Natural killer cell (primary cell): ENCODE measurements at regions not wholly inside any gene's neighbourhood (a gene's known extent, or its start where the extent isn't known, plus 50 kb on each side); places are given as distances from the start of the nearest gene placed in this dataset.
A peak's percentile ranks its signal among the peaks of the same experiment; 100 is the strongest.

ENCODE experiments used
- ATAC-seq, 3 donors: fragments of 150-1000 bp in 2 of 3; fragments of 200-7000 bp in 1 of 3; cut with Tn5 transposase; 1 replicate in 1 of 3; 2 replicates in 2 of 3; pipeline ENCODE4 v1.10.0; 2021; ENCODE audit warnings: mild to moderate bottlenecking in 2 of 3, moderate library complexity in 2 of 3
- DNase-seq, 2 donors: peaks; one replicate each; pipeline versions ENCODE4 v3.0.0 to v3.0.0-alpha.2; 2013 to 2021; ENCODE audit warnings: mixed read lengths in 1 of 2
- H3K27ac ChIP-seq: one replicate; pipeline ENCODE4 v1.5.1; 2013; ENCODE audit warnings: mild to moderate bottlenecking, low read length
- H3K27me3 ChIP-seq: one replicate; pipeline ENCODE4 v1.6.1; 2013; ENCODE audit warnings: low read length; ENCODE audit not compliant: control insufficient read depth, insufficient read depth
- H3K36me3 ChIP-seq: one replicate; pipeline ENCODE4 v1.6.1; 2013; ENCODE audit warnings: low read length; ENCODE audit not compliant: control insufficient read depth, insufficient read depth
- H3K4me1 ChIP-seq: one replicate; pipeline ENCODE4 v1.6.1; 2013; ENCODE audit warnings: low read length; ENCODE audit not compliant: control insufficient read depth, insufficient read depth
- H3K4me3 ChIP-seq: one replicate; pipeline ENCODE4 v1.5.1; 2013; ENCODE audit warnings: low read length
- H3K9me3 ChIP-seq: one replicate; pipeline ENCODE4 v1.6.1; 2013; ENCODE audit warnings: low read length; ENCODE audit not compliant: control insufficient read depth, insufficient read depth
- H3K27ac Mint-ChIP-seq, 2 donors: one replicate each; pipeline ENCODE4 v1.8.0; 2022; ENCODE audit warnings: mild to moderate bottlenecking in 2 of 2, mixed read lengths in 2 of 2, moderate library complexity in 1 of 2
- H3K27me3 Mint-ChIP-seq, 2 donors: one replicate each; pipeline ENCODE4 v1.8.0; 2022; ENCODE audit warnings: low read depth in 2 of 2, mixed read lengths in 2 of 2
- H3K36me3 Mint-ChIP-seq: one replicate; pipeline ENCODE4 v1.8.0; 2022; ENCODE audit warnings: mixed read lengths
- H3K4me1 Mint-ChIP-seq, 2 donors: one replicate each; pipeline ENCODE4 v1.8.0; 2022; ENCODE audit warnings: mixed read lengths in 2 of 2
- H3K4me3 Mint-ChIP-seq: one replicate; pipeline ENCODE4 v1.8.0; 2022; ENCODE audit warnings: mild to moderate bottlenecking, moderate library complexity, mixed read lengths
- H3K9me3 Mint-ChIP-seq, 2 donors: one replicate each; pipeline ENCODE4 v1.8.0; 2022; ENCODE audit warnings: mixed read lengths in 2 of 2
- CTCF ChIP-seq: fragments of 200-600 bp; IDR thresholded peaks from one replicate; pipeline ENCODE4 v1.8.0; 2022; ENCODE audit warnings: antibody characterized with exemption
- WGBS: methylation state at CpG from one replicate; pipeline ENCODE4 v1.1.7; 2013; ENCODE audit warnings: missing lambda C conversion rate; ENCODE audit not compliant: insufficient coverage; 5-methylcytosine and 5-hydroxymethylcytosine counted together
- intact Hi-C: fragments of 100-400 bp; cut with micrococcal nuclease; formaldehyde crosslinking; loops from one replicate; pipeline ENCODE4 v1.14.2; 2022

- no peaks in the 10 kb centered on the region for H3K27me3 ChIP-seq
- H3K4me3 Mint-ChIP-seq, result no peak overlapping the region
- H3K27ac Mint-ChIP-seq, result no peak overlapping the region
- H3K27me3 Mint-ChIP-seq, result no peaks in the 10 kb centered on the region
- H3K36me3 ChIP-seq, result no peaks in the 10 kb centered on the region
- no peaks in the 10 kb centered on the region for H3K9me3 ChIP-seq
- WGBS, result 91% methylated on average over 2 of the region's 3 CpGs
- H3K36me3 Mint-ChIP-seq, result no peaks in the 10 kb centered on the region
- no peak overlapping the region for H3K27ac ChIP-seq
- TF ChIP-seq CTCF, result no peak
- no peak overlapping the region for H3K4me3 ChIP-seq
- intact Hi-C loops, result no loop called here
- H3K9me3 Mint-ChIP-seq, result no peaks in the 10 kb centered on the region
- DNase-seq, result no peak
- no peaks in the 10 kb centered on the region for H3K4me1 ChIP-seq
- H3K4me1 Mint-ChIP-seq, result no peaks in the 10 kb centered on the region
- ATAC-seq, result no peak
Observed at GRCh38 chr11:81970886-81971285, 762.8 kb downstream of the FAM181B start.

GRCh38 chr11:81967242-81967641 is 766.4 kb downstream of the FAM181B start:
- intact Hi-C loops, result no loop called here
- H3K27me3 Mint-ChIP-seq, result peaks cover 0 to 12% of the 10 kb centered on the region in 2 donors

GRCh38 chr11:81966340-81966739 is 767.3 kb downstream of the FAM181B start:
- Histone ChIP-seq H3K4me1 (no peaks in the 10 kb centered on the region), H3K4me3 (no peak overlapping the region), H3K27me3 (no peaks in the 10 kb centered on the region), H3K27ac (no peak overlapping the region), H3K9me3 (no peaks in the 10 kb centered on the region), H3K36me3 (no peaks in the 10 kb centered on the region)
- Mint-ChIP-seq H3K9me3 (no peaks in the 10 kb centered on the region), H3K4me3 (no peak overlapping the region), H3K27ac (no peak overlapping the region), H3K36me3 (no peaks in the 10 kb centered on the region), H3K27me3 (peaks cover 0 to 13% of the 10 kb centered on the region in 2 donors), H3K4me1 (no peaks in the 10 kb centered on the region)
- intact Hi-C loops, result no loop called here
- DNase-seq (no peak), ATAC-seq (no peak)
- no peak for TF ChIP-seq CTCF
- WGBS, result 100% methylated on average over 2 of the region's 3 CpGs

More at GRCh38 chr11:81967242-81967641, 766.4 kb downstream of the FAM181B start:
- DNase-seq (no peak), ATAC-seq (no peak)
- Histone ChIP-seq H3K27me3 (no peaks in the 10 kb centered on the region), H3K4me3 (no peak overlapping the region), H3K36me3 (no peaks in the 10 kb centered on the region), H3K27ac (no peak overlapping the region), H3K4me1 (no peaks in the 10 kb centered on the region), H3K9me3 (no peaks in the 10 kb centered on the region)
- no peaks in the 10 kb centered on the region for H3K4me1 Mint-ChIP-seq
- no peak overlapping the region for H3K27ac Mint-ChIP-seq
- no peaks in the 10 kb centered on the region for H3K9me3 Mint-ChIP-seq
- H3K4me3 Mint-ChIP-seq, result no peak overlapping the region
- no peaks in the 10 kb centered on the region for H3K36me3 Mint-ChIP-seq
- no peak for TF ChIP-seq CTCF
- 46% methylated on average over 1 of the region's 1 CpG for WGBS

GRCh38 chr11:81963018-81963417 is 770.6 kb downstream of the FAM181B start:
- no peak for ATAC-seq
- 0% methylated on average over 1 of the region's 3 CpGs for WGBS

More at GRCh38 chr11:81963018-81963417, 770.6 kb downstream of the FAM181B start:
- no peak overlapping the region for H3K4me3 ChIP-seq
- Mint-ChIP-seq H3K9me3 (no peaks in the 10 kb centered on the region), H3K27ac (no peak overlapping the region), H3K36me3 (no peaks in the 10 kb centered on the region), H3K4me1 (no peaks in the 10 kb centered on the region), H3K27me3 (peaks cover 0 to 13% of the 10 kb centered on the region in 2 donors), H3K4me3 (no peak overlapping the region)
- intact Hi-C loops, result no loop called here
- TF ChIP-seq CTCF, result no peak
- DNase-seq, result peak in 1 of 2 donors; percentile 40
- no peaks in the 10 kb centered on the region for H3K4me1 ChIP-seq
- H3K27me3 ChIP-seq, result no peaks in the 10 kb centered on the region
- no peak overlapping the region for H3K27ac ChIP-seq
- H3K36me3 ChIP-seq, result no peaks in the 10 kb centered on the region
- H3K9me3 ChIP-seq, result no peaks in the 10 kb centered on the region
